ENCODE measurements at regions not wholly inside any gene's neighbourhood (a gene's known extent, or its start where the extent isn't known, plus 50 kb on each side); places are given as distances from the start of the nearest gene placed in this dataset.
"Not testable (repeated sequence)": the region's sequence is repeated elsewhere in the genome, so short reads cannot be mapped to it uniquely, and the experiment has no call there.

- in situ Hi-C loops (cut with HindIII; ENCODE audit: low pct_unique_long_range_greater_than_20kb, low sequenced_read_pairs), result no loop called here
- no peak for DNase-seq (ENCODE audit: low read depth, low spot score)
These were observed 315.1 kb upstream of the CCL2 start for GRCh38 chr17:33939959-33940358.

GRCh38 chr17:33940769-33941370 is 314.2 kb upstream of the CCL2 start:
- DNase-seq (ENCODE audit: low read depth, low spot score), result no peak
- in situ Hi-C loops (cut with HindIII; ENCODE audit: low pct_unique_long_range_greater_than_20kb, low sequenced_read_pairs), result no loop called here

- DNase-seq (ENCODE audit: low read depth, low spot score), result no peak
- in situ Hi-C loops (cut with HindIII; ENCODE audit: low pct_unique_long_range_greater_than_20kb, low sequenced_read_pairs), result no loop called here
These were observed 313.3 kb upstream of the CCL2 start for GRCh38 chr17:33941744-33942143.

GRCh38 chr17:33942414-33942813 is 312.7 kb upstream of the CCL2 start:
- no peak for DNase-seq (ENCODE audit: low read depth, low spot score)
- in situ Hi-C loops (cut with HindIII; ENCODE audit: low pct_unique_long_range_greater_than_20kb, low sequenced_read_pairs), result no loop called here

- in situ Hi-C loops (cut with HindIII; ENCODE audit: low pct_unique_long_range_greater_than_20kb, low sequenced_read_pairs), result no loop called here
- DNase-seq (ENCODE audit: low read depth, low spot score), result no peak
These were observed 310.7 kb upstream of the CCL2 start for GRCh38 chr17:33944412-33944811.

- DNase-seq (ENCODE audit: low read depth, low spot score), result no peak
- in situ Hi-C loops (cut with HindIII; ENCODE audit: low pct_unique_long_range_greater_than_20kb, low sequenced_read_pairs), result no loop called here
These were observed 310.3 kb upstream of the CCL2 start for GRCh38 chr17:33944826-33945225.

- in situ Hi-C loops (cut with HindIII; ENCODE audit: low pct_unique_long_range_greater_than_20kb, low sequenced_read_pairs), result no loop called here
- no peak for DNase-seq (ENCODE audit: low read depth, low spot score)
These were observed 309.2 kb upstream of the CCL2 start for GRCh38 chr17:33945646-33946546.

- no peak for DNase-seq (ENCODE audit: low read depth, low spot score)
- in situ Hi-C loops (cut with HindIII; ENCODE audit: low pct_unique_long_range_greater_than_20kb, low sequenced_read_pairs), result no loop called here
These were observed 307.3 kb upstream of the CCL2 start for GRCh38 chr17:33947762-33948161.

GRCh38 chr17:33948309-33948708 is 306.8 kb upstream of the CCL2 start:
- in situ Hi-C loops (cut with HindIII; ENCODE audit: low pct_unique_long_range_greater_than_20kb, low sequenced_read_pairs), result no loop called here

GRCh38 chr17:33949100-33949499 is 306.0 kb upstream of the CCL2 start:
- peak; percentile 63 for DNase-seq (ENCODE audit: low read depth, low spot score)
- in situ Hi-C loops (cut with HindIII; ENCODE audit: low pct_unique_long_range_greater_than_20kb, low sequenced_read_pairs), result no loop called here

More at GRCh38 chr17:33948309-33948708, 306.8 kb upstream of the CCL2 start:
- DNase-seq (ENCODE audit: low read depth, low spot score), result no peak

- DNase-seq (ENCODE audit: low read depth, low spot score), result no peak
- in situ Hi-C loops (cut with HindIII; ENCODE audit: low pct_unique_long_range_greater_than_20kb, low sequenced_read_pairs), result no loop called here
These were observed 305.0 kb upstream of the CCL2 start for GRCh38 chr17:33950061-33950460.

GRCh38 chr17:33952425-33952824 is 302.7 kb upstream of the CCL2 start:
- DNase-seq (ENCODE audit: low read depth, low spot score), result no peak
- in situ Hi-C loops (cut with HindIII; ENCODE audit: low pct_unique_long_range_greater_than_20kb, low sequenced_read_pairs), result no loop called here

GRCh38 chr17:33954597-33954996 is 300.5 kb upstream of the CCL2 start:
- in situ Hi-C loops (cut with HindIII; ENCODE audit: low pct_unique_long_range_greater_than_20kb, low sequenced_read_pairs), result no loop called here
- DNase-seq (ENCODE audit: low read depth, low spot score), result no peak

GRCh38 chr17:33955461-33955860 is 299.6 kb upstream of the CCL2 start:
- in situ Hi-C loops (cut with HindIII; ENCODE audit: low pct_unique_long_range_greater_than_20kb, low sequenced_read_pairs), result no loop called here
- no peak for DNase-seq (ENCODE audit: low read depth, low spot score)

GRCh38 chr17:33959098-33959497 is 296.0 kb upstream of the CCL2 start:
- DNase-seq (ENCODE audit: low read depth, low spot score); in situ Hi-C loops (cut with HindIII; ENCODE audit: low pct_unique_long_range_greater_than_20kb, low sequenced_read_pairs): not testable (repeated sequence)

- in situ Hi-C loops (cut with HindIII; ENCODE audit: low pct_unique_long_range_greater_than_20kb, low sequenced_read_pairs), result no loop called here
- DNase-seq (ENCODE audit: low read depth, low spot score), result no peak
These were observed 292.0 kb upstream of the CCL2 start for GRCh38 chr17:33962857-33963655.

- in situ Hi-C loops (cut with HindIII; ENCODE audit: low pct_unique_long_range_greater_than_20kb, low sequenced_read_pairs), result no loop called here
- DNase-seq (ENCODE audit: low read depth, low spot score), result no peak
These were observed 290.6 kb upstream of the CCL2 start for GRCh38 chr17:33964344-33964979.
